ENCODE measurements at regions not wholly inside any gene's neighbourhood (a gene's known extent, or its start where the extent isn't known, plus 50 kb on each side); places are given as distances from the start of the nearest gene placed in this dataset.

GRCh38 chr15:77692614-77693013 is 59.9 kb upstream of the LINGO1 start:
- DNase-seq (ENCODE audit: low read depth in 4 of 4, low spot score in 3 of 4) = no peak

GRCh38 chr15:77691607-77692006 is 58.9 kb upstream of the LINGO1 start:
- no peak for DNase-seq (ENCODE audit: low read depth in 4 of 4, low spot score in 3 of 4)

DNA sequence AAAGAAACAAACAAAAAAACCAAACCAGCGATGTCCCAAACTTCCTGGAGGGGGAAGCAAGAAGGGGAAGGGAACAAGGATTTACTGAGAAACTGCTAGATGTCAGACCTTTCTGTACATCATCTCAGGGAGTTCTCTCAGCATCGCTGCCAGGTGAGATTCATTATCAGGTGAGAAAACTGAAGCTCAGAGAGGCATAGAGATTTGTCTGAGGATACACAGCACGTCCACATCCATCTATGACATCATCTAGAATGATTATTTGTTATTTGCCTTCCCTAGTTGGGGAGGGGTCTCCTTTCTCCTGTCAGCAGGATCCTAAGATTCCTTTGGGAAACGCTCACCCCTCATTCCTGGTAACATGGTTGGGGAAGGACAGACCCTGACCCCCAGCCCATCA is 57.1 kb upstream of the LINGO1 start:
- DNase-seq (ENCODE audit: low read depth in 4 of 4, low spot score in 3 of 4) = no peak

DNA sequence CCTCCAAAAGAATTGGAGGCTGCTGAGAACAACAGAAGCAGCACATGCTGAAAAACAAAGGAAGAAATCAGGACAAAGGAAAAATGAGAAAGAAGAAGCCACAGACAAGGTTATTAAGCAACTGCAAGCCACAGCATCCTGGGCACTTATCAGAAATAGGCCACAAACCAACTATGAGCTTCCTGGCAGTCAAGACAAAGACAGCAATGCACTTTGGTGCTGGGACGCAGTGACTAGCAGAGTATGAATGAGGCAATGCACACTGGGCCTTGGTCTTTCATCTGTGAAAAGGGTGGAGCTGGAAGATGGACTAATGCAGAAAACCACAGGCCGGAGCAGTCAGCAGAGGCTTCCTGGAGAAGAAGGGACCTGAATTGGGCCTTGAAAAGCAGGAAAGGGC is 56.0 kb upstream of the LINGO1 start:
- no peak for DNase-seq (ENCODE audit: low read depth in 4 of 4, low spot score in 3 of 4)

DNA sequence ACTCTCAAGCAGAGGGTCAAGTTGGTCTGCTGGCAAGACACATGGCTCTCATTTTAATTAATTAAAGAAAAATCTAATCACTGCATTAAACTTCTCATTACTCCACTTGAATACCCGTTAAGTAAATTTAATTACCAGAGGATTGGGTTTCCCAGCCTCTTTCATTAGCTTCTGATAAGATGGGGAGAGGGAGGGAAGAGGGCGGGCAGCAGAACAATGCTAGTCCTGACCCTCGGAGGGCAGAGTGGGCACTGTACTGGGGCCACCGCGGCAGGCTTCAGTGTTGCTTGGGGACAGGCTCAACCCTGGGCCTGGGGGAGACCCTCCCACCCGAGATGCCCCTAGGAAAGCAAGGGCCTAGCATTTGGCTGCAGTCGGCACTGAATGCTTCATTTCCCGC is 55.6 kb upstream of the LINGO1 start:
- no peak for DNase-seq (ENCODE audit: low read depth in 4 of 4, low spot score in 3 of 4)

GRCh38 chr15:77685082-77685815 is 52.5 kb upstream of the LINGO1 start:
- DNase-seq (ENCODE audit: low read depth in 4 of 4, low spot score in 3 of 4) = no peak

DNA sequence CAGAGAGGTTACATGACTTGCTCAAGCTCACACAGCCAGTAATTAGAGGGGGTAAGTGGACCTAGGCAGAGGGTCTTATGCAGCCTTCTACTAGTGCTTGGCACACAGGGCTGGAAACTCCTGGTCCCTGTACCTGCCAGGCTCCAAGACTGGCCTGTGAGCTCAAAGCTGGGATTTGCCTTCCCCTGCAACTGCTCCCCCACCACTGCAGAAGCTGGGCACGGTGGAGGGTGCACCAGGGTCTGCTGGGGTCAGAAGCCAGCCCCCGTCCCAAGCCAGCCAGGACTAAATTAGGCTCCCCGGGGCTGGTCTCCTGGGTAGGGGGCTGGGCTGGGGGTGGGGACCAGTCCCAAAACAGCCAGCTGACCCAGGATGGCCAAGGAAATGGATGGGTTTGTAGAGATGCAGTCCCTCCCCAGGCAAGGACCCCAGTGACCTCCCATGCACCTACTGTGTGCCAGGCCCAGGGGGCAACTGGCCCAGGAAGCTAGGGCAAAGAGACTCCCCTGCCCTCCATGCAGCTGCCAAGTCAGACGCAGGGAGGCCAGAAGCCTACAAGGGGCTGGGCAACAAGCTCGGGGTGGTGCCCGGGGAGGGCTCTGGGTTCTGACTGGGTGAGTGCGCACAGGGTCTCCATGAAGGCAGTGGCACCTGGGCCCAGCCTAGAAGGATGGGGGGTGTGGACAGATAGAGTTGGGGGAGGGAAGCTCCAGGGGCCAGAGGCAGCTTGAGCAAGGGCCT is 51.8 kb upstream of the LINGO1 start:
- no peak for DNase-seq (ENCODE audit: low read depth in 4 of 4, low spot score in 3 of 4)

GRCh38 chr15:77682564-77682963 is 49.9 kb upstream of the LINGO1 start:
- no peak for DNase-seq (ENCODE audit: low read depth in 4 of 4, low spot score in 3 of 4)

Measured in right renal pelvis (tissue), 4 donors.